ENCODE measurements at regions not wholly inside any gene's neighbourhood (a gene's known extent, or its start where the extent isn't known, plus 50 kb on each side); places are given as distances from the start of the nearest gene placed in this dataset.

GRCh38 chr4:96585304-96585703 is 745.4 kb downstream of the PDHA2 start:
- ChIA-PET CTCF (no interaction called here), POLR2A (no interaction called here)
- TF ChIP-seq CTCF (IDR thresholded peaks at IDR 0.05): no peak
- TF ChIP-seq REST (IDR thresholded peaks at IDR 0.05; ENCODE audit: insufficient read depth in 1 of 2, low read depth in 2 of 2, low read length in 1 of 2): no peak
- TF ChIP-seq POLR2AphosphoS5 (IDR thresholded peaks at IDR 0.05; ENCODE audit: low read depth, low read length): no peak
- TF ChIP-seq TCF7L2 (IDR thresholded peaks at IDR 0.05; ENCODE audit: low read depth, low read length): no peak
- no peak for TF ChIP-seq SIN3A (IDR thresholded peaks at IDR 0.05; ENCODE audit: borderline replicate concordance, insufficient read depth, low read depth, low read length)
- no peaks in the 10 kb centered on the region for H3K27me3 ChIP-seq (ENCODE audit: control insufficient read depth, insufficient read depth, low read length)
- no peaks in the 10 kb centered on the region for H3K9me3 ChIP-seq (ENCODE audit: control insufficient read depth, insufficient read depth, low read depth, low read length)
- DNase-seq (ENCODE audit: low read depth, low spot score): no peak
- intact Hi-C loops (cut with micrococcal nuclease; ENCODE audit: unreplicated experiment) (no loop called here), in situ Hi-C loops (cut with HindIII; ENCODE audit: low pct_unique_long_range_greater_than_20kb, low sequenced_read_pairs) (no loop called here)
- H3K27ac ChIP-seq (ENCODE audit: low read length): no peak overlapping the region
- no peak for ATAC-seq
- no peaks in the 10 kb centered on the region for H3K4me1 ChIP-seq (ENCODE audit: control insufficient read depth, insufficient read depth, low read length)
- no peak overlapping the region for H3K4me3 ChIP-seq (ENCODE audit: low read depth in 2 of 2, low read length in 2 of 2)
- BruUV-seq (replicated peaks): no TSS peak
- H3K36me3 ChIP-seq (ENCODE audit: control insufficient read depth, insufficient read depth, low read length): no peaks in the 10 kb centered on the region

GRCh38 chr4:96593422-96593821 is 753.5 kb downstream of the PDHA2 start:
- Histone ChIP-seq H3K9me3 (ENCODE audit: control insufficient read depth, insufficient read depth, low read depth, low read length) (no peaks in the 10 kb centered on the region), H3K4me1 (ENCODE audit: control insufficient read depth, insufficient read depth, low read length) (no peaks in the 10 kb centered on the region), H3K36me3 (ENCODE audit: control insufficient read depth, insufficient read depth, low read length) (no peaks in the 10 kb centered on the region), H3K4me3 (ENCODE audit: low read depth in 2 of 2, low read length in 2 of 2) (no peak overlapping the region), H3K27ac (ENCODE audit: low read length) (no peak overlapping the region), H3K27me3 (ENCODE audit: control insufficient read depth, insufficient read depth, low read length) (no peaks in the 10 kb centered on the region)
- DNase-seq (ENCODE audit: low read depth, low spot score): no peak
- CTCF ChIA-PET: no interaction called here
- in situ Hi-C loops (cut with HindIII; ENCODE audit: low pct_unique_long_range_greater_than_20kb, low sequenced_read_pairs): no loop called here
- no peak for ATAC-seq
- no peak for TF ChIP-seq POLR2AphosphoS5 (IDR thresholded peaks at IDR 0.05; ENCODE audit: low read depth, low read length)
- TF ChIP-seq TCF7L2 (IDR thresholded peaks at IDR 0.05; ENCODE audit: low read depth, low read length): no peak
- no peak for TF ChIP-seq CTCF (IDR thresholded peaks at IDR 0.05)
- no peak for TF ChIP-seq SIN3A (IDR thresholded peaks at IDR 0.05; ENCODE audit: borderline replicate concordance, insufficient read depth, low read depth, low read length)
- no peak for TF ChIP-seq REST (IDR thresholded peaks at IDR 0.05; ENCODE audit: insufficient read depth in 1 of 2, low read depth in 2 of 2, low read length in 1 of 2)
- no TSS peak for BruUV-seq (replicated peaks)
- POLR2A ChIA-PET: no interaction called here
- intact Hi-C loops (cut with micrococcal nuclease; ENCODE audit: unreplicated experiment): no loop called here

Measured in Panc1 (cell line).